ENCODE measurements at regions not wholly inside any gene's neighbourhood (a gene's known extent, or its start where the extent isn't known, plus 50 kb on each side); places are given as distances from the start of the nearest gene placed in this dataset.

DNA sequence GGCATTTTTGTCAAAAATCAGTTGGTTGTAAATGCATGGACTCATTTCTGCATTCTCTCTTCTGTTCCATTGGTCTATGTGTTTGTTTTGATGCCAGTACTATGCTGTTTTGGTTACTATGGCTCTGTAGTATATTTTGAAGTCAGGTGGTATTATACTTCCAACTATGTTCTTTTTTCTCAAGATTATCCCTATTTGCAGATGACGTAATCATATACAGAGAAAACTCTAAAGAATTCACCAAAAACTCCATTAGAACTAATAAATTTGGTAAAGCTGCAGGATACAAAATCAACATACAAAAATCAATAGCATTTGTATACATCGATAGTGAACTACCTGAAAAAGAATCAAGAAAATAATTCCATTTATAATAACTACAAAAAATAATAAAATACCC, 253.1 kb upstream of the NEGR1 start:
- TF ChIP-seq, protein P1, sequence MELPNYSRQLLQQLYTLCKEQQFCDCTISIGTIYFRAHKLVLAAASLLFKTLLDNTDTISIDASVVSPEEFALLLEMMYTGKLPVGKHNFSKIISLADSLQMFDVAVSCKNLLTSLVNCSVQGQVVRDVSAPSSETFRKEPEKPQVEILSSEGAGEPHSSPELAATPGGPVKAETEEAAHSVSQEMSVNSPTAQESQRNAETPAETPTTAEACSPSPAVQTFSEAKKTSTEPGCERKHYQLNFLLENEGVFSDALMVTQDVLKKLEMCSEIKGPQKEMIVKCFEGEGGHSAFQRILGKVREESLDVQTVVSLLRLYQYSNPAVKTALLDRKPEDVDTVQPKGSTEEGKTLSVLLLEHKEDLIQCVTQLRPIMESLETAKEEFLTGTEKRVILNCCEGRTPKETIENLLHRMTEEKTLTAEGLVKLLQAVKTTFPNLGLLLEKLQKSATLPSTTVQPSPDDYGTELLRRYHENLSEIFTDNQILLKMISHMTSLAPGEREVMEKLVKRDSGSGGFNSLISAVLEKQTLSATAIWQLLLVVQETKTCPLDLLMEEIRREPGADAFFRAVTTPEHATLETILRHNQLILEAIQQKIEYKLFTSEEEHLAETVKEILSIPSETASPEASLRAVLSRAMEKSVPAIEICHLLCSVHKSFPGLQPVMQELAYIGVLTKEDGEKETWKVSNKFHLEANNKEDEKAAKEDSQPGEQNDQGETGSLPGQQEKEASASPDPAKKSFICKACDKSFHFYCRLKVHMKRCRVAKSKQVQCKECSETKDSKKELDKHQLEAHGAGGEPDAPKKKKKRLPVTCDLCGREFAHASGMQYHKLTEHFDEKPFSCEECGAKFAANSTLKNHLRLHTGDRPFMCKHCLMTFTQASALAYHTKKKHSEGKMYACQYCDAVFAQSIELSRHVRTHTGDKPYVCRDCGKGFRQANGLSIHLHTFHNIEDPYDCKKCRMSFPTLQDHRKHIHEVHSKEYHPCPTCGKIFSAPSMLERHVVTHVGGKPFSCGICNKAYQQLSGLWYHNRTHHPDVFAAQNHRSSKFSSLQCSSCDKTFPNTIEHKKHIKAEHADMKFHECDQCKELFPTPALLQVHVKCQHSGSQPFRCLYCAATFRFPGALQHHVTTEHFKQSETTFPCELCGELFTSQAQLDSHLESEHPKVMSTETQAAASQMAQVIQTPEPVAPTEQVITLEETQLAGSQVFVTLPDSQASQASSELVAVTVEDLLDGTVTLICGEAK (IDR thresholded peaks at IDR 0.05; ENCODE audit: borderline replicate concordance): no peak
- TF ChIP-seq, protein P2, sequence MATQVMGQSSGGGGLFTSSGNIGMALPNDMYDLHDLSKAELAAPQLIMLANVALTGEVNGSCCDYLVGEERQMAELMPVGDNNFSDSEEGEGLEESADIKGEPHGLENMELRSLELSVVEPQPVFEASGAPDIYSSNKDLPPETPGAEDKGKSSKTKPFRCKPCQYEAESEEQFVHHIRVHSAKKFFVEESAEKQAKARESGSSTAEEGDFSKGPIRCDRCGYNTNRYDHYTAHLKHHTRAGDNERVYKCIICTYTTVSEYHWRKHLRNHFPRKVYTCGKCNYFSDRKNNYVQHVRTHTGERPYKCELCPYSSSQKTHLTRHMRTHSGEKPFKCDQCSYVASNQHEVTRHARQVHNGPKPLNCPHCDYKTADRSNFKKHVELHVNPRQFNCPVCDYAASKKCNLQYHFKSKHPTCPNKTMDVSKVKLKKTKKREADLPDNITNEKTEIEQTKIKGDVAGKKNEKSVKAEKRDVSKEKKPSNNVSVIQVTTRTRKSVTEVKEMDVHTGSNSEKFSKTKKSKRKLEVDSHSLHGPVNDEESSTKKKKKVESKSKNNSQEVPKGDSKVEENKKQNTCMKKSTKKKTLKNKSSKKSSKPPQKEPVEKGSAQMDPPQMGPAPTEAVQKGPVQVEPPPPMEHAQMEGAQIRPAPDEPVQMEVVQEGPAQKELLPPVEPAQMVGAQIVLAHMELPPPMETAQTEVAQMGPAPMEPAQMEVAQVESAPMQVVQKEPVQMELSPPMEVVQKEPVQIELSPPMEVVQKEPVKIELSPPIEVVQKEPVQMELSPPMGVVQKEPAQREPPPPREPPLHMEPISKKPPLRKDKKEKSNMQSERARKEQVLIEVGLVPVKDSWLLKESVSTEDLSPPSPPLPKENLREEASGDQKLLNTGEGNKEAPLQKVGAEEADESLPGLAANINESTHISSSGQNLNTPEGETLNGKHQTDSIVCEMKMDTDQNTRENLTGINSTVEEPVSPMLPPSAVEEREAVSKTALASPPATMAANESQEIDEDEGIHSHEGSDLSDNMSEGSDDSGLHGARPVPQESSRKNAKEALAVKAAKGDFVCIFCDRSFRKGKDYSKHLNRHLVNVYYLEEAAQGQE (IDR thresholded peaks at IDR 0.05; ENCODE audit: low read depth, low read length): no peak
- TF ChIP-seq EP300 (IDR thresholded peaks at IDR 0.05; ENCODE audit: borderline replicate concordance in 1 of 2, control insufficient read depth in 1 of 2, low read depth in 2 of 2, low read length in 2 of 2): no peak
- no peak for TF ChIP-seq POLR2AphosphoS5 (IDR thresholded peaks at IDR 0.05; ENCODE audit: low read length)
